GM12865 (cell line): ENCODE measurements at regions not wholly inside any gene's neighbourhood (a gene's known extent, or its start where the extent isn't known, plus 50 kb on each side); places are given as distances from the start of the nearest gene placed in this dataset.

Experiments
- DNase-seq: peaks from one replicate; pipeline ENCODE4 v3.0.0; 2010; ENCODE audit warnings: low read depth
- H3K4me3 ChIP-seq: 2 replicates; pipeline ENCODE4 v1.5.1; 2011; ENCODE audit warnings: mild to moderate bottlenecking, low read depth, low read length, control low read depth
- CTCF ChIP-seq: IDR thresholded peaks from 2 replicates; pipeline ENCODE4 v1.5.1; 2011; ENCODE audit warnings: low read length, control low read depth, low read depth, inconsistent platforms; ENCODE audit not compliant: insufficient read depth; ENCODE audit errors: missing control alignments

- no peak for TF ChIP-seq CTCF
- no peak for DNase-seq
- H3K4me3 ChIP-seq, result no peak overlapping the region
These were observed 419.9 kb downstream of the TUSC7 start for GRCh38 chr3:117129516-117129915.

- TF ChIP-seq CTCF, result no peak
- DNase-seq, result no peak
- H3K4me3 ChIP-seq, result no peak overlapping the region
These were observed 420.6 kb downstream of the TUSC7 start for GRCh38 chr3:117130222-117130621.

GRCh38 chr3:117131259-117131658 is 421.7 kb downstream of the TUSC7 start:
- no peak for TF ChIP-seq CTCF
- no peak overlapping the region for H3K4me3 ChIP-seq
- no peak for DNase-seq

GRCh38 chr3:117133066-117133465 is 423.5 kb downstream of the TUSC7 start:
- no peak overlapping the region for H3K4me3 ChIP-seq
- TF ChIP-seq CTCF, result no peak
- no peak for DNase-seq

- no peak for DNase-seq
- no peak for TF ChIP-seq CTCF
- no peak overlapping the region for H3K4me3 ChIP-seq
These were observed 425.6 kb downstream of the TUSC7 start for GRCh38 chr3:117135207-117135606.

GRCh38 chr3:117136003-117136402 is 426.4 kb downstream of the TUSC7 start:
- DNase-seq, result no peak
- no peak overlapping the region for H3K4me3 ChIP-seq
- TF ChIP-seq CTCF, result no peak

GRCh38 chr3:117137065-117137464 is 427.5 kb downstream of the TUSC7 start:
- no peak for DNase-seq
- H3K4me3 ChIP-seq, result no peak overlapping the region
- no peak for TF ChIP-seq CTCF
